HG03439 (cell line): ENCODE measurements at regions not wholly inside any gene's neighbourhood (a gene's known extent, or its start where the extent isn't known, plus 50 kb on each side); places are given as distances from the start of the nearest gene placed in this dataset.

Source experiments
- ATAC-seq: cut with Tn5 transposase; IDR thresholded peaks from one replicate; pipeline ENCODE4 v1.9.1; 2021; ENCODE audit warnings: mild to moderate bottlenecking, moderate library complexity; ENCODE audit not compliant: unreplicated experiment

DNA sequence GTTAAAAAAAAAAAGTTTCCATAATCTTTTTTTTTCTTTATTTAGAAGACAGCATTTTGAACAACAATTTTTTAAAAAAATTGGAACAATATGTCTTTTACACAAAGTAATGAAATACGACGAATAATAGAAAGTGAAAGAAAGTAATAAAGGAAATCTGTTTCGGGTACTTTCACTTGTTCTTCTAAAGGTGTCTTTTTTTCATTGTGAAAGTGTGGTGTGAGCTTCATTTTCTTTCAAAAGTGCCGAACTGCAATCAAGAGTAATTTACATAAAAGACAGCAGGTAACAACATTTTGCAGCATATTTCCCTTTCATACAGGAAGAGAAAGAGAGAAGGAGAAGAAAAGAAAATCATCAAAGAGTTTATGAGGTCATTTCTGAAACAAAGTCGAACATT lies 159.7 kb upstream of the CDH12 start:
- no peak for ATAC-seq

DNA sequence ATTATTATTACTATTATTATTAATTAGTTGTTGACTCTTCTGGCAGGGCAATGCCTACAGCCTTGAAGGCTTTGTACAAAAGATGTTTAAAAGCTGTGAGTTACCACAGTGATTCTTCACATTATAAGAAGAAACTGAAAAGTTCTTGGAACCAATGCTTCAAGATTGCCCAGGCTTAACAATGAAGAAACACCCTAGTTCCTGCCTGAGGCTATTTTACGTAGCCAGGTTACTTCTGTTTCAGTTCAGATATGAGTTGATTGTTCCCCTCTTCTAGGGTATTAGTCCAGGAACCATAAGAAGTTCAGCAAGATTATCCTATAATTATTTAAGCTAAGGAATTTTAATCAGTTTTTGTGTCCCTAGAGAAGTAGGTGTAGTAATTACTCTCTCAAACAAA lies 154.6 kb upstream of the CDH12 start:
- no peak for ATAC-seq

DNA sequence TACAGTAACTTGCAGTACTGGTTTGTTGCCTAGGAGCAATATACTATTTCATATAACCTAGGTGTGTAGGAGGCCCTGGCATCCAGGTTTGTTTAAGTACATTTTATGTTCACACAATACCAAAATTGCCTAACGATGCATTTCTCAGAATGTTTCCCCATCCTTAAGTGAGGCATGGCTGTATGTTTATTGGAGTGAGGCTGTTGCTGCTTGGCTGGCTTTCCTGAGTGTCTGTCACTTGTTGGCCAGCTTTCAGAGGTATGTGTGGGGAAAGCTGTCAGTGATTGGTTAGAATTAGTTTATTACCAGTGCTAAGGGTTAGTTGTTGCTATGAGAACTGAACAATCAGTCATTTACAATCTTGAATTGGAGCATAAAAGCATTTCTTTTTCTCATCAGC lies 154.1 kb upstream of the CDH12 start:
- ATAC-seq = no peak

DNA sequence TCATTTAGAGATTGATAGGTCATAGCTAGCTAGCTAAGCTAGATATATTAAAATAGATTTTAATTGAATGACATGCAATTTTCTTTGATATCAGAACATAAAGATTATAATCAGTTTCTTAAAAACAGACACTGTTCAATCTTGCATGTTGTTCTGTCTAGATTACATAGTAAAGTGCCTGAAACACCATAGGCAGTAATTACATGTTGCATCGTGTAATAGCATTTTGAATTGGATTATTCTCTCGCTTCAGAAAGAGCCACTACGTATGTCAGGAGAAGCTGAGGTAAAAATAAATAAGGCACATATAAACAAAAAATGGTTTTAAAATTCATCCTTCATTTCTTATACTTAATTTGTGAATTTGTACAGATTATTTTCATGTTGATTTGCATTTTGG lies 148.0 kb upstream of the CDH12 start:
- ATAC-seq = no peak

DNA sequence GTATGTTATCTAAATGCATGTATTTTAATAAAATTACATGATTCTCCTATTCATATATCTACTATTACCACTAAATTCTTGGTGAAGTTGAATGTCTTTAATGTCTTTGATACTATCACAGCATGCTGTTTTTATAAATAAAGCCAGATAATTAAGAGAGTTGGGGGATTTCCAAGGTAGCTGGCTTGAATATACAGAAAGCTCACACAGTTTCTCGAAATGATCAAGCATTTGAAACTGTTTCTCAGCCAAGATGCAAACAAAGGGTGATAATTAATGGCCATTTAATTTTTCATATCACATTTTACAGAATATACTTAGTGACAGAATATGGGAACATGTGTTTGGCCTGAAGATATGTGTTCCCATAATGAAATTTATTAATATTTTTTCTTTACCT lies 145.6 kb upstream of the CDH12 start:
- ATAC-seq = no peak

DNA sequence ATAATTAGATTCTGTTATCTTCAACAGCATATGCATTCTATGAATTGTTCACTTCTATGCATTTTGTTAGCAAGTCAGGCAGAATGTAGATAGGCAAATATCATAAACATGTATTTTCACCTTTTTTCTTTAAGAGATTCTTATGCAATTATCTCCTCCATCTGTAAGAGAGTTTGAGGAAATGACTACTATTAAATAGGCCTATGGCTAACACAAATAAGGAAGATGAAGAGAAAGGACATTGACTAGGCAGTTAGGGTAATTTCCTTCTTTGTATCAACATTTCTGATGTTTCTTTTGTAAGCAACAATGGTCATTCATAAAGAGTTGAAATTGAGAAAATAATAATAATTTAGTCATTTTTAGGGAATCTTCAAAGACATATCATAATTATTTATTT lies 145.2 kb upstream of the CDH12 start:
- ATAC-seq = no peak

DNA sequence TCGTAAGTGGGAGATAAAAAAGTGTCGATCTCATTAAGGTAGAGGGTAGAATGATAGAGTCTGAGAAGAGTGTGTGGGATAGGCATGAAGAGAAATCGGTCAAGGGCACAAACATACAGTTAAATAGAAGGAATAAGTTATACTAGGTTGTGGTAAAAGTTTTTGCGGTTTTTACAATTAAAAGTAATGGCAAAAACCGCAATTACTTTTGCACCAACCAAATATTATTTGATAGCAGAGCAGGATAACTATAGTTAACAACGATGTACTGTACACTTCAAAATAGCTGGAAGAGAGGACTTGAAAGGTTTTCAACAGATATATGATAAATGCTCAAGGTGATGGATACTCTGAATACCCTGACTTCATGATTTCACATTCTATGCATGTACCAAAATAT lies 135.8 kb upstream of the CDH12 start:
- ATAC-seq = no peak

DNA sequence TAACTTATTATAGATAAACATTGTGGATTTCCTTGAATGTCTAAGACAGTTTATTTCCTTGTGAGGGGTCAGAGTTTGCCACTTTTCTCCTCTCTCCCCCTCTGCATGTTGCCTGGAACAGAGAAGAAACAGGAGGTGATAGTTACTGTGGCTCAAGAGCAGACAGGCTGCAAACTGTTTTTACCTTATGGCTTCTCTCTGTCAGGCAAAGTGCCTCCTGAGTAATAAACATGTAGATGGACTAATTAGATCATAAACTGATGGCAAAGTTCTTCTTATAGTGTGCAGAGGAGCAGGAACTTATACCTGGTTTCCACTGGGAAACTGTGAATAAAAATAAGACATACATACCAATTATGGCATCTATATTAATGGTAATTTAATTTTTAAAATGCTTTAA lies 133.1 kb upstream of the CDH12 start:
- ATAC-seq = no peak

DNA sequence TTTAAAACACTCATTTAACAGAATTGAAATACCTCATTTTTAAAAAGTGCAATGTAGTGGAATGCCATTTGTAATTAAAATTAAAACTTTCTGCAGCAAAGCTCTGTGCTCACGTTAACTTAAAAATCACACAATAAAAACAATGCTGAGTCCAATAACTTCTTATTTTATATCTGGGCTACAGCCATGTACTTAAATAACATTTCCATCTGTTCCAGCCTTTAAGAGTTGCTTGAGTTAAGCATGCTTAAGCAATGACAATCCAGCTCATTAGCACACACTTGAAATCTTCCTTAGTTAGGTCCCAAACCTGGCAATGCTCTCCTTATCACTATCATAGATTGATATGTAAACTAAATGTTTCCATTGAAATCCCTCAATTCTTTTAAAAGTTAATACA lies 132.3 kb upstream of the CDH12 start:
- ATAC-seq = no peak

DNA sequence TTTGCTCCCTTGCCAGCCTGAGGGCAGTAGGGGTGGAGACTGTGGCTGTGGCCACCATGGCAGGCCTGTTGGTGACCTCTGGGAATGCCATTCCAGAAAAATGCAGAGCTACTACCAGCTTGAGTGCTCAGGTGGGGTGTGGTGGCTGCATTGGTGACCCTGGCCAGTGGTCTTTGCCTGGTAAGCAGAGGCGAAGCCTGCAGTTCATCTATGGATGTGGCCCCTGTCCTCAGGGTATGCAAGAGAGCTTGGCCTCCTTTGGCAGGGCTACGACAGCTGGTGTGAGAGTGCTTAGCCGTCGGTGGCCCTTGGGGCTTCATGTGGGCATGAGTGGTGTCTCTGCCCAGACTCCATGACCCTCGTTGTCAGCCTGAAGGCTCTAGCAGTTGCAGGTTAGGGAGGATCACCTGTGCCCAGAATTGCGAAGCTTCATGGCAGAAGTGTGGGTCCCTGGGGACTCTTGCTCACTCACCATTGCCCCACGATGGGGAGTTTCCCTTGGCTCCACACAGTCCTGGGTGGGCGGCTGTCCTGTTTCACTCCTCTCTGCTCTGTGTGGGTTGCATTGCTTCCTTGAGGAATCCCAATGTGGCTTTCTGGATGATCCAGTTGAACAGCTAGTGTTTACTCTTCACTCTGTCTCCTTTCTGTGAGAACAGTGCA lies 117.9 kb upstream of the CDH12 start:
- ATAC-seq = no peak

DNA sequence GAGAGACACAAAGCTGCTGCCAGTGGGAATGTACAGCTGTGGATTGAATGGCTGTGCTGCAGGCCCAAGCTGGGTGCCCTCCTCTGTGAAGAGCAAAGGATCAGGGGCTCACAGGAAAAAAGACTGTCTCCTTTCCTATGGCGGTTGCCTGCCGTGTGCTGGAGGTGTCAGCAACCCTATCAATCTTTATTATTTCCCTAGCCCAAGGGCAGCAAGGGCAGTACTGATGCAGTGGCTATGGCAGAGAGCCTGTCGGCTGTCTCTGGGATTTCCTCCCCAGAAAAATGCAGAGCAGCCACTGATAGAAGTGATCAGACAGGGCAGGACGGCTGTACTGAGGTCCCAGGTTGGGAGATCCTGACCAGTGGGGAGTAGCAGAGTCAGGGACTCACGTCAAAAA lies 117.3 kb upstream of the CDH12 start:
- no peak for ATAC-seq

DNA sequence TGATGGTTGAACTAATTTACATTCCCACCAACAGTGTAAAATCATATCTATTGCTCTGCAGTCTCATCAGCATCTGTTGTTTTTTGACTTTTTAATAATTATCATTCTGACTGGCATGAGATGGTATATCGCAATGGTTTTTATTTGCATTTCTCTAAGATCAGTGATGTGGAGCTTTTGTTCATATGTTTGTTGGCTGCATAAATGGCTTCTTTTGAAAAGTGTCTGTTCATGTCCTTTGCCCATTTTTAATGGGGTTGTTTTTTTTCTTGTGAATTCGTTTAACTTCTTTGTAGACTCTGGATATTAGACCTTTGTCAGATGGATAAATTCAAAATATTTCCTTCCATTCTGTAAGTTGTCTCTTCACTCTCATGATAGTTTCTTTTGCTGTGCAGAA lies 115.2 kb upstream of the CDH12 start:
- ATAC-seq = no peak

DNA sequence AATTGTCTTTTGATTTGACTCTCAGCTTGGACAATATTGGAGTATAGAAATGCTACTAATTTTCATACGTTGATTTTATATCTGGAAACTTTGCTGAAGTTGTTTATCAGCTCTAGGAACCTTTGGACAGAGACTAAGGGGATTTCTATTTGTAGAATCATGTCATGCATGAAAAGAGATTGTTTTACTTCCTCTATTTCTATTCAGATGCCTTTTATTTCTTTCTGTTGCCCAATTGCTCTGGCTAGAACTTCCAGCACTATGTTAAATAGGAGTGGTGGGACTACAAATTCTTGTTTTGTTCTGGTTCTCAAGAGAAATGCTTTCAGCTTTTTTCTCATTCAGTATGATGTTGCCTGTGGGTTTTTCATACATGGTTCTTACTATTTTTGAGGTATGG lies 112.8 kb upstream of the CDH12 start:
- ATAC-seq = no peak

DNA sequence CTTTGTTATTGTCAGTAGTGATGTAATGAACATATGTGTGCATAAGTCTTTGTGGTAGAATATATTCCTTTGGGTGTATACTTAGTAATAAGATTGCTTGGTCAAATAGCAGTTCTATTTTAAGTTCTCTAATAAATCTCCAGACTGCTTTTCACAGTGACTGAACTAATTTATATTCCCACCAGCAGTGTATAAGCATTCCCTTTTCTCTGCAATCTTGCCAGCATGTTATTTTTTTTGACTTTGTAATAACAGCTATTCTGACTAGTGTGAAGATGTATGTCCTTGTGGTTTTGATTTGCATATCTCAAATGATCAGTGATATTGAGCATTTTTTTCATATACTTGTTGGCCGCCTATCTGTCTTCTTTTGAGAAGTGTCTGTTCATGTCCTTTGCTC lies 111.5 kb upstream of the CDH12 start:
- no peak for ATAC-seq

DNA sequence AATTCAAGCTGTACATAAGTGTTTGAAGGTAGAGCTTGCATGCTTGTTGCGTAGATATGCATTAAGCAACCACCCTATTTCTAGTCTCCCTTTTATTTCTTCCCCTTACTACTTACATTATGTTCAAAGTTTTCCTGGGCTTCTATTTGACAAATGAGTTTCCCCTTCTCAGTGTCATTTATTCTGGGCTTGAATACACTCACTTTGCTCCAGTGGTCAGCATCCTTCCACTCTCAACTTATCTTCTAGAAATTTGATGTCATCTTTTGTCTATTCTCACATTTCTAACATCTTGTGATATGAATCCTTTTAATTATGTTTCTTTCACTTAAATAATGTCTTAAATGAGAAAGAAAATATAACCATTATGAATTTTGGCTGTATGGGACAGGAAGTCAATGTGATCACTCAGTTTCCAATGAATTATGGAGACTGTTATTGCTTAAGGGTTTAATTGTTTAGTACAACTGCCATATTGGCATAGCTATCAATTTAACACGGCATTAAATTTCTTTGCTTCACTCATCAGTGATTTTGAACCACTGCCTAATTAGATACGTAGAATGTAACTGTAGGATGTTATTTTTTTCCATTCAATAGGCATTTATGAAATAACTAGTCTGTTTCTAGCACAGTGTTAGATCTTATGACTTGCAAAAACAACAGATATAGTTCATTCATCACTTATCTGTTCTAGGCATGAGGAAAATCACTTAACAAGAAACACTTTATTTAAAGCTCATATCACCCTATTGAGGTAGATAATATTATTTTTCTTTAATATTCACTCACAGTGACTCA lies 105.5 kb upstream of the CDH12 start:
- no peak for ATAC-seq

DNA sequence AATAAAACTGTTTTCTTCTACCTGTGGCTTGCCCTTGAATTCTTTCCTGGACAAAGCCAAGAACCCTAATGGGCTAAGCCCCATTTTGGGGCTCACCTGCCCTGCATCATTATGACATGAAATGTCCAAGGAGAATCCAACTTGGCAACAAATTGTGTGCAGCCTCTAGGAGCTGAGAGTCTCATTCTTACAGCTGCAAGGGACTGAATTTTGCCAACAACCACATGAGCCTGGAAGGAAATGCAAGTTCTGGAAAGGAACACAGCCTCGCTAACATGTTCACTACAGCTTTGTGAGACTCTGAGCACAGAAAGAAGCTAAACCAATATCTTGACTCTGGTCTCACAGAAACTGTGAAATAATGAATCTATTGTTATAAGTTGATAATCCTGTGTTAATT lies 94.8 kb upstream of the CDH12 start:
- no peak for ATAC-seq

DNA sequence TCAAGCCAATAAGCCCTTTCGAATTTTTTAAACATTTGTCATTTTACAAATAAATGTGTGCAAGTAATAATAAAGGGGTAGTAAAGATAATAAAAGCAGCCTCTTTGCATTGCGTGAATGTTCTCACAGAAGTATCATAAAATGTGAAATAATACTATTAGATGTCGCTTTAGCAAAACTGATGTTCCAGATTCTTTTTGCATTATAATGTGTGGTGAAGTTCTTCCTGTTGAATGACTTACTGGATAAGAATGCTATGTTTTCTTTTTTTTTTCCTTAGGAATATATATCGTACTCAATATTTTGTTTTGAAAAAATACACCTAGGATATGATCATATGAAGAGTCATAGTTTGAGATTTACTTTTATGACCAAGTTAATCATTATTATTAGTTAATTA lies 85.2 kb upstream of the CDH12 start:
- ATAC-seq = no peak

DNA sequence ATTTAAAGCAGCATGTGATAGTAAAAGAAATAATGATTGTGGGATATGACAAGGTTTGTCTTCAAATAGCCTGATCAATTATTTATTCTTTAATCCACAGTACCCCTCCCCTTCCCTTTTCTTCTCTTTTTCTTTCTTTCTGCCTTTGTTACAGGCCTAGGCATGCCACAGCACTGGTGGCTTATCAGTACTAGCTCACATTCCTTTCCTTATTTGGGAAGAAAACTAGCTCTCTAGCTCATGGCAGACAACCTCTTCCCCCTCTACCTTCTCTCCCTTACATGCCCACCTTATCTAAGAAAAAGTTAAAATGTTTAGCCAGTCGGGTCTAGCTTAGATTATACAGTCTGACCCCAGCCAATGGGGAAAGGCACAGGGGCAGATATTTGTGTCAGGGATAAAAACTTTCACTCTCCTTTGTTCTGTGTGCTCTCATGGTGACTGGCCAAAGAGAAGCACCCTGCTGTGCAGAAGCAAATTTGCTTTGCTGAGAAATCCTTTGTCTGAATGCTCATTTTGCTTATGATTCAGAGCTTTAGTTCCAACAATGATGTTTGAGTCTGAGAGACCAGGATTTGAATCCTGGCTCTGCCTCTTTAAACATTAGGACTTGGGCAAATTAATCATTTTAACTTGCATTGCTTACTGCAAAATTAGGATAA lies 75.8 kb upstream of the CDH12 start:
- ATAC-seq = no peak

DNA sequence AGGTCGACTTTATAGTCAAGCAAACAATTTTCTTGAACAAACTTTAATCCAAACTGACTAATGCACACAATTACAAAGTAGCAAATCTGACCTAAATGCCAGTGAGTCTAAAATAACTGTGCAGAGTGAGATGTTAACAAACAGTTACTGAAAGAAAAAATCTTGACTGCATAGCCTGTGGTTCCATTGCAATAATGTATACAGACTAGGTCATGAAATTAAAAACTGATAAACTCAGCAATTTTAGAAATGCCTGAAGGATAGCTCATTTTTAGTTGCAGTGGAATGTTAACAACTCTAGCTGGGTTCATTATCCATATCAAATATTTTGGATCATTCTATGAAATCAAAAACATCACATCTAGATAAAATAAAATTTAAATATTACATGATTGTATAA lies 73.4 kb upstream of the CDH12 start:
- no peak for ATAC-seq

DNA sequence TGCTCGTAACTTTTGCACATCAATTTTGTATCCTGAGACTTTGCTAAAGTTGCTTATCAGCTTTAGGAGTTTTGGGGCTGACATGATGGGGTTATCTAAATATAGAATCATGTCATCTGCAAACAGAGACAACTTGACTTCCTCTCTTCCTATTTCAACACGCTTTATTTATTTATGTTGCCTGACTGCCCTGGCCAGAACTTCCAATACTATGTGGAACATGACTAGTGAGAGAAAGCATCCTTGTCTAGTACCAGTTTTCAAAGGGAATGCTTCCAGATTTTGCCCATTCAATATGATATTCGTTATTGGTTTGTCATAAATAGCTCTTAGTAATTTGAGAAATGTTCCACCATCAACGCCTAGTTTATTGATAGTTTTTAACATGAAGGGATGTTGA lies 65.4 kb upstream of the CDH12 start:
- no peak for ATAC-seq

DNA sequence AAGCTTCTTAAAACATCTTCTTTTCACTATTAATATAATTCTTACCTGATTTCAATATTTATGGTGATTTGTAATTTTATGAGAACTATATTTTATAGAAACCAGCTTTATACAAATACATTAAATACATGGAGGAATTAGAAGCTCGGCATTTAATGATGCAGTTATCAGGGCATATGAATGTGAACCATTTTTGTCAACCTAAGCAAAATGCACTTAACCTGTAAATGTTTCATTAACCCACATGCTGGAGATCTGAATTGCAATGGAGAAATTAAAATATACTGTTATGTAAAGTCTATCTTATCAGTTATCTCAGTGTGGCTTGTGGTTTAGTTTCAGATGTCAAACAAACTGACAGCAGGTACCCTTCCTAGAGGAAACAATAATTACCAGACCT lies 63.2 kb upstream of the CDH12 start:
- ATAC-seq = no peak

DNA sequence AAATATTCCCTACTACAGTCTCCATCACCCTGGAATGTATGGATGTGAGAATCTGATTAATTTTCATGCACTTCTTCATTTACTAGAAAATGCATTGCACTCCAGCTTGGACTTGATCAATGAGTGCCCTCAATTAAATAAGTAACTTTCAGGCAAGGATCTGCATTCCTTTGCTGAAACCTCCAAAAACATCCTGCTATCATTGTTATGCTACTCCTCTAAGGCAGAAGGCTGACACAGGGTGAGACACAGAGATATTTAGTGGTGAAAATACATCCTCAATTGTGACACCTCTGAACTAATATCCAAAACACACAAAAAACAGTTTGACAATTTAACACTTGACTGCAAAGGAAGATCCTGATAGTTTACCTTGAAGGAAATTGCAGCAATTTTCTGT lies 57.9 kb upstream of the CDH12 start:
- no peak for ATAC-seq
